Mesothelial cell of epicardium (in vitro differentiated cells): ENCODE measurements at regions not wholly inside any gene's neighbourhood (a gene's known extent, or its start where the extent isn't known, plus 50 kb on each side); places are given as distances from the start of the nearest gene placed in this dataset.

Experiments
- DNase-seq, 2 experiments: peaks; one replicate each; pipeline ENCODE4 v3.0.0; 2021; ENCODE audit warnings: low spot score in 2 of 2; ENCODE audit not compliant: unreplicated experiment in 2 of 2
- H3K27ac Mint-ChIP-seq: 2 replicates; pipeline ENCODE4 v1.8.0; 2021; ENCODE audit warnings: mixed read lengths
- H3K27me3 Mint-ChIP-seq: 2 replicates; pipeline ENCODE4 v1.8.0; 2021; ENCODE audit warnings: low read depth, mixed read lengths
- H3K36me3 Mint-ChIP-seq: 2 replicates; pipeline ENCODE4 v1.8.0; 2021; ENCODE audit warnings: mixed read lengths
- H3K4me1 Mint-ChIP-seq: 2 replicates; pipeline ENCODE4 v1.8.0; 2021; ENCODE audit warnings: mixed read lengths
- H3K4me3 Mint-ChIP-seq: 2 replicates; pipeline ENCODE4 v1.8.0; 2021; ENCODE audit warnings: mild to moderate bottlenecking, moderate library complexity, mixed read lengths
- H3K9me3 Mint-ChIP-seq: 2 replicates; pipeline ENCODE4 v1.8.0; 2021; ENCODE audit warnings: mixed read lengths
- TF ChIP-seq, protein P1 (sequence below): fragments of 200-600 bp; sonication (generic); IDR thresholded peaks from one replicate; pipeline ENCODE4 v1.5.0; 2021; ENCODE audit warnings: antibody characterized with exemption; ENCODE audit not compliant: unreplicated experiment

DNA sequence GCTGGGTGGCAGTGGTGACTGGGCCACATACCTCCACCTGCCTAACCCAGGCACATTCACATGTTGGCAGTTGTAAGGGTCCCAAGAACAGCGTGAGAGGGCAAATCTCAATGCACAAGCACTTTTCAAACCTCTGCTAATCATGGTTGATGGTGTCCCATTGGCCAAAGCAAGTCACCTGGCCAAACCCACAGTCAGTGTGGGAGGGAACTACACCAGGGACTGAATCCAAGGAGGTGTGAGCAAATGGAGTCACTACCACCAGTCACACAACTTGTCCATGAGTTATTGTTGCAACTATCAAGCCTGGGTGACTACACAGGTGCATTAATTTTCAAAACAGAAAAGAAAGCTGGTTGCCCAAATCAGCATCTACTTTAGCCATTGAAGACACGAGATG is 260.1 kb downstream of the BCOR start:
- TF ChIP-seq, protein P1, sequence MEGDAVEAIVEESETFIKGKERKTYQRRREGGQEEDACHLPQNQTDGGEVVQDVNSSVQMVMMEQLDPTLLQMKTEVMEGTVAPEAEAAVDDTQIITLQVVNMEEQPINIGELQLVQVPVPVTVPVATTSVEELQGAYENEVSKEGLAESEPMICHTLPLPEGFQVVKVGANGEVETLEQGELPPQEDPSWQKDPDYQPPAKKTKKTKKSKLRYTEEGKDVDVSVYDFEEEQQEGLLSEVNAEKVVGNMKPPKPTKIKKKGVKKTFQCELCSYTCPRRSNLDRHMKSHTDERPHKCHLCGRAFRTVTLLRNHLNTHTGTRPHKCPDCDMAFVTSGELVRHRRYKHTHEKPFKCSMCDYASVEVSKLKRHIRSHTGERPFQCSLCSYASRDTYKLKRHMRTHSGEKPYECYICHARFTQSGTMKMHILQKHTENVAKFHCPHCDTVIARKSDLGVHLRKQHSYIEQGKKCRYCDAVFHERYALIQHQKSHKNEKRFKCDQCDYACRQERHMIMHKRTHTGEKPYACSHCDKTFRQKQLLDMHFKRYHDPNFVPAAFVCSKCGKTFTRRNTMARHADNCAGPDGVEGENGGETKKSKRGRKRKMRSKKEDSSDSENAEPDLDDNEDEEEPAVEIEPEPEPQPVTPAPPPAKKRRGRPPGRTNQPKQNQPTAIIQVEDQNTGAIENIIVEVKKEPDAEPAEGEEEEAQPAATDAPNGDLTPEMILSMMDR: no peak
- H3K27me3 Mint-ChIP-seq: no peaks in the 10 kb centered on the region
- H3K9me3 Mint-ChIP-seq: no peaks in the 10 kb centered on the region
- H3K27ac Mint-ChIP-seq: no peak overlapping the region
- H3K4me1 Mint-ChIP-seq: peaks cover 7% of the 10 kb centered on the region
- H3K36me3 Mint-ChIP-seq: no peaks in the 10 kb centered on the region
- H3K4me3 Mint-ChIP-seq: no peak overlapping the region
- no peak for DNase-seq

DNA sequence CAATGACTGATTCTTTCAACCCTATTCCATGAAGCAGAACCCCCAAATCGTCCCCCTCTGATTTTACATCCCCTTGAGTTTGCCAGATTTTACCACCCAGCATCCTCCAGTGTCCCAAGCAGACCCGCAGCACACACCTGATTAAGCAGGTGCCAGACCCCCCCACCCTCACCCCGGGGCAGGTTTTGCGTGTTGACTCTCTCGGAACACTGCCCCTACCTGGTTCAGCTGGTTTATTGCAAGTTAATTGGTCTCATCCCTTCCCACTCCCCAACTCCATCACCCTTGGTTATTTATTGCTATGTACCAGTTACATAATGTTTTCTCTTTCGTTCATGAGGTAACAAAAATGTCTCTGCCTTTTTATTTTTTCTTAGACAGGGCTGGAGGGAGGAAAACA is 258.4 kb downstream of the BCOR start:
- Mint-ChIP-seq H3K36me3 (no peaks in the 10 kb centered on the region), H3K4me1 (peaks cover 15% of the 10 kb centered on the region), H3K4me3 (no peak overlapping the region), H3K27ac (no peak overlapping the region), H3K9me3 (no peaks in the 10 kb centered on the region), H3K27me3 (no peaks in the 10 kb centered on the region)
- TF ChIP-seq, protein P1: no peak
- no peak for DNase-seq

DNA sequence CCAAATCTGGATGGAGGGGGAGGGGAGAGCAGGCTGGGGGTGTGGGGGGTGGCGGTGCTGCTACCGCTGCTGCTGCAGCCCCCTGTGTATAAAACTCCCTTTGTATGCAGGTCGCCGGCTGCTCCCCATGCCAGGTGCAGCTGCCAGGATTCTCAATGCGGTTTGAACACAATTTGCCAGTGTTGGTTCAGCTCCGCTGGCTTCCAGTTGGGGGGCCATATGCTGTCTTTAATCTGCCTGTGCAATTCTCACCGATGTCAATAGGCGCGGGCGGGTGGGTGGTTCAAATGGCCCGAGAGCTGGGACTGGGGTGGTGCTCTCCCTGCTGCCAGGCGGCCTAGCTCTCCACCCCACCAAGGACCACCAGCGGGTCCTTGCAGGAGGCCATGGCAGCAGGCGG is 257.6 kb downstream of the BCOR start:
- Mint-ChIP-seq H3K27me3 (no peaks in the 10 kb centered on the region), H3K4me3 (no peak overlapping the region), H3K9me3 (no peaks in the 10 kb centered on the region), H3K27ac (no peak overlapping the region), H3K4me1 (peaks cover 15% of the 10 kb centered on the region), H3K36me3 (no peaks in the 10 kb centered on the region)
- TF ChIP-seq, protein P1: no peak
- no peak for DNase-seq

DNA sequence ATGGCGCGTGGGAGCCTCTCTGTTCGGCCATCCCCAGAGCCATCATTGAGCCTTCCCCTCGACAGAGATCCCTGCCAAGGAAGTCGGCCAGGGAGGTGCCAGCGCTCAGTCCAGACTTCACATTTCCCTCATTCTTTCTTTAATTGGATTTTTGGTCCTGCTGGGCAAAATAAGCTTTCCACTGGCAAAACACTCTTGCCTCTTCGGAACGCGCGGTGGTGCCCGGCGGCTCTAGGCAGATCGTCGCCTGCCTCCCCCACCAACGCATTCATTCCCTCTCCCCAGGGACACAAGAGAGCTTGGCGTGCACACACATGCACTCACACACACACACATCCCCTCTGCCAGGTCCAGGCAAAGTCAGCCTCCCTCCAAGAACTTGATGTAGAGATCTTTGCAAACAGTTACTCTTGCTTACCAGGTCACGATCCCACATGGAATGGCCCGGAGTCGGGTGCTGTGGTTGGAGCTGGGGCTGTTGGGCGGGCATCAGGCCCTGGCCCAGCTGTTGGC is 257.1 kb downstream of the BCOR start:
- TF ChIP-seq, protein P1: no peak
- no peak for DNase-seq
- H3K4me1 Mint-ChIP-seq: peaks cover 15% of the 10 kb centered on the region
- no peaks in the 10 kb centered on the region for H3K27me3 Mint-ChIP-seq
- H3K27ac Mint-ChIP-seq: no peak overlapping the region
- no peak overlapping the region for H3K4me3 Mint-ChIP-seq
- H3K9me3 Mint-ChIP-seq: no peaks in the 10 kb centered on the region
- no peaks in the 10 kb centered on the region for H3K36me3 Mint-ChIP-seq

DNA sequence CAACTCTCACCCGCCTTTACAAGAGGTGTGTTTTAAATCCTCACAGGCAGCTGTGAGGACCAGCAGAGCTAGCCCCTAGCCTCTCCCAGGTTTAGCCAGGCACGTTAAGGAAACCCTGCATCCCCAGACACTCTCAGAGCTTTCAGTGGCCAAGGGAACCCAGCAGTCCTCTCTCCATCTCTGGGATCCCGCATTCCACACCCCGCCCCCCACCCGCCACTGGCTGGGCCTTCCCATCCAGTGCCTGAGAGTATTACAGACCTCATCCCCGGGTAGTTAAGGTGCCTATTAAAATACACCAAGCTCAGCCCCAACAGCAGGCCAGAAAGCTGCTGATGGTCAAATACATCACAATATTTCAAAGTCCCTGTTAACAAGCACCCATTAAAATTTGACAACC is 256.2 kb downstream of the BCOR start:
- TF ChIP-seq, protein P1: no peak
- H3K9me3 Mint-ChIP-seq: no peaks in the 10 kb centered on the region
- H3K4me3 Mint-ChIP-seq: no peak overlapping the region
- no peak for DNase-seq
- H3K27me3 Mint-ChIP-seq: no peaks in the 10 kb centered on the region
- H3K27ac Mint-ChIP-seq: no peak overlapping the region
- peaks cover 15% of the 10 kb centered on the region for H3K4me1 Mint-ChIP-seq
- H3K36me3 Mint-ChIP-seq: no peaks in the 10 kb centered on the region
